RWPE1 (cell line): ENCODE measurements at regions not wholly inside any gene's neighbourhood (a gene's known extent, or its start where the extent isn't known, plus 50 kb on each side); places are given as distances from the start of the nearest gene placed in this dataset.
"Not testable (repeated sequence)": the region's sequence is repeated elsewhere in the genome, so short reads cannot be mapped to it uniquely, and the experiment has no call there.

Experiments used
- CTCF ChIA-PET: fragments of 350-600 bp; sonication (Branson Sonifier 250); formaldehyde crosslinking; extraction: SDS; loops from one replicate; lab custom pipeline; 2021; lab: Yijun Ruan, JAX
- POLR2A ChIA-PET: fragments of 400-600 bp; formaldehyde crosslinking; extraction: SDS; loops from one replicate; lab custom pipeline; 2020; ENCODE audit warnings: antibody characterized with exemption; ENCODE audit not compliant: low non-redundant PET; lab: Yijun Ruan, JAX
- DNase-seq: peaks from one replicate; pipeline ENCODE4 v3.0.0; 2012; ENCODE audit warnings: low spot score
- H3K27ac ChIP-seq: fragments of 450-650 bp; 2 replicates; pipeline ENCODE4 v1.5.1; 2017
- TF ChIP-seq, protein P1 (sequence below): fragments of 450-650 bp; conservative IDR thresholded peaks from 2 replicates; pipeline ENCODE4 v1.5.1; 2017; ENCODE audit warnings: low read depth, mild to moderate bottlenecking

- TF ChIP-seq, protein P1, sequence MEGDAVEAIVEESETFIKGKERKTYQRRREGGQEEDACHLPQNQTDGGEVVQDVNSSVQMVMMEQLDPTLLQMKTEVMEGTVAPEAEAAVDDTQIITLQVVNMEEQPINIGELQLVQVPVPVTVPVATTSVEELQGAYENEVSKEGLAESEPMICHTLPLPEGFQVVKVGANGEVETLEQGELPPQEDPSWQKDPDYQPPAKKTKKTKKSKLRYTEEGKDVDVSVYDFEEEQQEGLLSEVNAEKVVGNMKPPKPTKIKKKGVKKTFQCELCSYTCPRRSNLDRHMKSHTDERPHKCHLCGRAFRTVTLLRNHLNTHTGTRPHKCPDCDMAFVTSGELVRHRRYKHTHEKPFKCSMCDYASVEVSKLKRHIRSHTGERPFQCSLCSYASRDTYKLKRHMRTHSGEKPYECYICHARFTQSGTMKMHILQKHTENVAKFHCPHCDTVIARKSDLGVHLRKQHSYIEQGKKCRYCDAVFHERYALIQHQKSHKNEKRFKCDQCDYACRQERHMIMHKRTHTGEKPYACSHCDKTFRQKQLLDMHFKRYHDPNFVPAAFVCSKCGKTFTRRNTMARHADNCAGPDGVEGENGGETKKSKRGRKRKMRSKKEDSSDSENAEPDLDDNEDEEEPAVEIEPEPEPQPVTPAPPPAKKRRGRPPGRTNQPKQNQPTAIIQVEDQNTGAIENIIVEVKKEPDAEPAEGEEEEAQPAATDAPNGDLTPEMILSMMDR = no peak
- POLR2A ChIA-PET = no interaction called here
- DNase-seq = peak; percentile 13
- CTCF ChIA-PET = no interaction called here
- H3K27ac ChIP-seq = no peak overlapping the region
Measured at GRCh38 chr2:91477731-91478672, 2786.5 kb downstream of the RPIA start.

DNA sequence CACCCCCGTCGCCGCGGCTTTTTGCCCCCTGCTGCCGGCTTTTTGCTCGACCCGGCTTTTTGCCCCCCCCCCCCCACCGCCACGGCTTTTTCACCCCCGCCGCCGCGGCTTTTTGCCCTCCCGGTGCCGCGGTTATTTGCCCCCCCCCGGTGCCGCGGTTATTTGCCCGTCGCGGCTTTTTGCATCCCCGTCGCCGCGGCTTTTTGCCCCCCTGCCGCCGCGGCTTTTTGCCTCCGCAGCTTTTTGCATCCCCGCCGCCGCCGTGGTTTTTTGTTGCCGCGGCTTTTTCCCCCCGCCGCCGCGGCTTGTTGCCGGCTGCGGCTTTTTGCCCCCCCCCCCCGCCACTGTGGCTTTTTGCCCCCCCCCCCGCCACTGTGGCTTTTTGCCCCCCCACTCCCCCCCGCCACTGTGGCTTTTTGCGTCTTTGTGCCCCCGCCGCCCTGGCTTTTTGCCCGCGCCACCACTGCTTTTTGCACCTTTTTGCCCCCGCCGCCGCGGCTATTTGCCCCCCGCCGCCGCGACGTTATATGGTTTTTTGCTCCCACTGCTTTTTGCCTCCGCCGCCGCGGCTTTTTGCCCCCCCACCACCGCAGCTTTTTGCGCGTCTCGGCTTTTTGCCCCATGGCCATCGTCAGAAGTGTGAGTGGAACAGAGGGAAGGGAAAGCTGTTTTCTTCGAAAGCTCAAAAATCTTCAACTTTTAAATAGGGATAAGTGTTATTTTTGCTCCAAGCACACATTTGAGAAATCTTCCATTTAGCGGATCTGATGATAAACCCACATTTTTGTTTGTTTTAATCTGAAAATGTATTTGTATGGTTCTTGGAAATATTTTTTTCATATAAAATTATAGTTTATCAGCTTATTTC, 2787.6 kb downstream of the RPIA start:
- CTCF ChIA-PET, DNase-seq, H3K27ac ChIP-seq, POLR2A ChIA-PET: not testable (repeated sequence)

GRCh38 chr2:91485226-91485625, 2793.8 kb downstream of the RPIA start:
- POLR2A ChIA-PET, DNase-seq, H3K27ac ChIP-seq, CTCF ChIA-PET: not testable (repeated sequence)

DNA sequence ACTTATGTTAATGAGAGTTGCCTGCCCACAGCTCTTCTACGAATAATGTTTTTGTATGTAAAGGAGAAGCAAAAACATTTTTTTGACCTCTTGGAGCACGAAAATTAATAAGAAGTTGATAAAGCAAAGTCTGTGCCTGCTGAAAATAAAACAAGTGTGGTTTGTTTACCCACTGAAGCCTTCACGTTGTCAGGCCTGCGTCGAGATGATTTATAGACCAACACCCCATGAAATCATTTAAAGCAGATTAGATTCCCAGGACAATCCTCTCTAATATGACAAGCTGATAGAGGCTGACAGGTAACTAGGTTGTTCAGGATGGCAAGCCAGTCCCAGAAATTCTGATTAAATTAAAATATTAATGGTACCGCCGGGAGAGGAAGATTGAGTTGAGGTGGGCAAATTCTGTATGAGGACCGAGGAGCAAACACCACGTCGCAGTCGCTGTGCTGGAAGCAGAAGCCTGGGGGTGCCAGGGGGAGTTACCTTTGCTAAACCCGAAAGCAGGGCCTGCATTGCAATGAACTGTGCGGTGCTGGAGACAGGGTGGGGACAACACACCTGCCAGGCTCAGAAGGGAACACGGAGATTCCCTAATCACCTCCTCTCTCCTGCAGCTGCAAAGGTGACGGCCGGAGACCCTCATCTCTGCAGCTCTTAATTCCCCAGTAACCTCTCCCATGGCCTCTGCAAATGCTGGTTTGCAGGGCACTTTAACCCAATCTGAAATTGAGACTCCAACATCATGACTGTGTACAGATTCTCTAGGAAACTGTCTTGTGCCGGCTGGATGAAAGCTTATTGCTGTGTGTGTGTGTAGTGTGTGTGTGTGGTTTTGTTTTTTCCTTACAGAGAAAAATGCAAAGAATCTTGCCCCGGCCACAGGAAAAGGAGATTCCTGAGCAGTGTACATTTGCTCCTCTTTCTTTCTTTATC, 2805.9 kb downstream of the RPIA start:
- POLR2A ChIA-PET, DNase-seq, H3K27ac ChIP-seq, CTCF ChIA-PET: not testable (repeated sequence)

GRCh38 chr2:91498065-91498449, 2806.6 kb downstream of the RPIA start:
- H3K27ac ChIP-seq, POLR2A ChIA-PET, DNase-seq, CTCF ChIA-PET: not testable (repeated sequence)

GRCh38 chr2:91498513-91499250, 2807.2 kb downstream of the RPIA start:
- DNase-seq, POLR2A ChIA-PET, H3K27ac ChIP-seq, CTCF ChIA-PET: not testable (repeated sequence)

DNA sequence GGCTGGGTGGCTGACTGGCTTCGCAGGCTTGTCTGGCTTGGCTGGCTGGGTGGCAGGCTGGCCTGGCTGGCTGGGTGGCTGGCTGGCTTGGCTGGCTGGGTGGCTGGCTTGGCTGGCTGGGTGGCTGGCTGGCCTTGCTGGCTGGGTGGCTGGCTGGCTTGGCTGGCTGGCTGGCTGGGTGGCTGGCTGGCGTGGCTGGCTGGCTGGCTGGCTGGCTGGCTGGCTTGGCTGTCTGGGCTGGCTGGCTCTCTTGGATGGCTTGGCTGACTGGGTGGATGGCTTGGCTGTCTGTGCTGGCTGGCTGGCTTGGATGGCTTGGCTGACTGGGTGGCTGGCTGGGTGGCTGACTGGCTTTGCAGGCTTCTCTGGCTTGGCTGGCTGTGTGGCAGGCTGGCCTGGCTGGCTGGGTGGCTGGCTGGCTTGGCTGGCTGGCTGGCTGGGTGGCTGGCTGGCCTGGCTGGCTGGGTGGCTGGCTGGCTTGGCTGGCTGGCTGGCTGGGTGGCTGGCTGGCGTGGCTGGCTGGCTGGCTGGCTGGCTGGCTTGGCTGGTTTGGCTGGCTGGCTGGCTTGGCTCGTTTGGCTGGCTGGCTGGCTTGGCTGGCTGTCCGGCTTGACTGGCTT, 2808.1 kb downstream of the RPIA start:
- DNase-seq, POLR2A ChIA-PET, H3K27ac ChIP-seq, CTCF ChIA-PET: not testable (repeated sequence)

- POLR2A ChIA-PET, H3K27ac ChIP-seq, DNase-seq: not testable (repeated sequence)
- CTCF ChIA-PET = interaction anchor here (0.7 kb wide), 1 partner anchor 69 kb away, joined by 6 read pairs; no protein-coding TSS in a partner anchor
Measured at GRCh38 chr2:91500246-91500977, 2808.9 kb downstream of the RPIA start.

- CTCF ChIA-PET = interaction anchor here (0.7 kb wide), 1 partner anchor 69 kb away, joined by 6 read pairs; no protein-coding TSS in a partner anchor
- H3K27ac ChIP-seq, DNase-seq, POLR2A ChIA-PET: not testable (repeated sequence)
Measured at GRCh38 chr2:91500978-91501310, 2809.5 kb downstream of the RPIA start.

- DNase-seq, H3K27ac ChIP-seq, POLR2A ChIA-PET: not testable (repeated sequence)
- CTCF ChIA-PET = interaction anchor here (0.7 kb wide), 1 partner anchor 70 kb away, joined by 6 read pairs; no protein-coding TSS in a partner anchor
Measured at GRCh38 chr2:91501481-91502080, 2810.1 kb downstream of the RPIA start.

GRCh38 chr2:91503572-91503958, 2812.1 kb downstream of the RPIA start:
- POLR2A ChIA-PET, DNase-seq, CTCF ChIA-PET, H3K27ac ChIP-seq: not testable (repeated sequence)

DNA sequence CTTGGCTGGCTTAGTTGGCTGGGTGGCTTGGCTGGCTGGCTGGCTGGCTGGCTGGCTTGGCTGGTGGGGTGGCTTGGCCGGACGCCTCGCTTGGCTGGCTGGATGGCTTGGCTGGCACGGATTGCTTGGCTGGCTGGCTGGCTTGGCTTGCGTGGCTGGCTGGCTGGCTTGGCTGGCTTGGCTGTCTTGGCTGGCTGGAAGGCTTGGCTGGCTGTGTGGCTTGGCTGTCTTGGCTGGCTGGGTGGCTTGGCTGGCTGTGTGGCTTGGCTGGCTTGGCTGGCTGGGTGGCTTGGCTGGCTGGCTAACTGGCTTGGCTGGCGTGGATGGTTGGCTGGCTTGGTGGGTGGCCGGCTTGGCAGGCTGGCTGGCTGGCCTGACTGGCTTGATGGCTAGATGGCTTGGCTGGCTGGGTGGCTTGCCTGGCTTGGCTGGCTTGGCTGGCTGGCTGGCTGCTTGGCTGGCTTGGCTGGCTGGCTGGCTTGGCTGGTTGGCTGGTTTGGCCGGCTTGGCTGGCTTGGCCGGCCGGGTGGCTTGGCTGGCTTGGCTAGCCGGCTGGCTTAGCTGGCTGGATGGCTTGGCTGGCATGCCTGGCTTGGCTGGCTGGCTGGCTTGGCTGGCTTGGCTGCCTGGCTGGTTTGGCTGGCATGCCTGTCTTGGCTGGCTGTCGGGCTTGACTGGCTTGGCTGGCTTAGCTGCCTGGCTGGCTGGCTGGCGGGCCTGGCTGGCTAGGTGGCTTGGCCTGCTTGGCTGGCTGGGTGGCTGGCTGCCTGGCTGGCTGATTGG, 2812.7 kb downstream of the RPIA start:
- H3K27ac ChIP-seq, CTCF ChIA-PET, POLR2A ChIA-PET, DNase-seq: not testable (repeated sequence)
